ENCODE measurements at regions not wholly inside any gene's neighbourhood (a gene's known extent, or its start where the extent isn't known, plus 50 kb on each side); places are given as distances from the start of the nearest gene placed in this dataset.

- DNase-seq: peak; percentile 54
- no peak overlapping the region for H2BK120ac ChIP-seq (ENCODE audit: low read depth, low read length)
- H3K4ac ChIP-seq (ENCODE audit: low read depth, low read length): no peak overlapping the region
- H3K27ac ChIP-seq (ENCODE audit: low read depth, low read length): no peak overlapping the region
- no peaks in the 10 kb centered on the region for H3K79me2 ChIP-seq (ENCODE audit: control insufficient read depth, insufficient read depth, low read length)
- no peak overlapping the region for H2AK5ac ChIP-seq (ENCODE audit: low read length)
- no peak overlapping the region for H2BK5ac ChIP-seq (ENCODE audit: low read length)
- H4K5ac ChIP-seq (ENCODE audit: low read length): no peak overlapping the region
- H3K36me3 ChIP-seq (ENCODE audit: control insufficient read depth, insufficient read depth, low read length): no peaks in the 10 kb centered on the region
- no peak overlapping the region for H3K4me3 ChIP-seq (ENCODE audit: low read length)
- no peaks in the 10 kb centered on the region for H3K27me3 ChIP-seq (ENCODE audit: insufficient read depth, low read length, poor library complexity)
- no peak overlapping the region for H3K9ac ChIP-seq (ENCODE audit: low read length)
- peaks cover 2% of the 10 kb centered on the region for H3K4me1 ChIP-seq (ENCODE audit: control insufficient read depth, low read depth, low read length)
- H4K8ac ChIP-seq (ENCODE audit: low read depth, low read length): no peak overlapping the region
- H3K18ac ChIP-seq (ENCODE audit: low read length): no peak overlapping the region
- H3K23ac ChIP-seq (ENCODE audit: low read length): no peak overlapping the region
- no peak overlapping the region for H3K4me2 ChIP-seq (ENCODE audit: low read length)
- H2BK15ac ChIP-seq (replicated peaks; ENCODE audit: low read depth): no peak overlapping the region
- H3K56ac ChIP-seq (ENCODE audit: low read length): peak overlapping the region; percentile 65
- no CpG with 5 or more reads among the region's 1 CpG for WGBS (ENCODE audit: extremely low coverage, insufficient coverage, low lambda C conversion rate)
- no peaks in the 10 kb centered on the region for H3K79me1 ChIP-seq (ENCODE audit: low read length)
Observed at GRCh38 chr5:42228279-42228678, 195.0 kb upstream of the GHR start.

GRCh38 chr5:42230839-42231238 lies 192.4 kb upstream of the GHR start:
- H3K9ac ChIP-seq (ENCODE audit: low read length): no peak overlapping the region
- H2BK15ac ChIP-seq (replicated peaks; ENCODE audit: low read depth): no peak overlapping the region
- H2BK120ac ChIP-seq (ENCODE audit: low read depth, low read length): no peak overlapping the region
- H3K23ac ChIP-seq (ENCODE audit: low read length): no peak overlapping the region
- no peak overlapping the region for H3K4me2 ChIP-seq (ENCODE audit: low read length)
- no peak overlapping the region for H3K56ac ChIP-seq (ENCODE audit: low read length)
- no peaks in the 10 kb centered on the region for H3K27me3 ChIP-seq (ENCODE audit: insufficient read depth, low read length, poor library complexity)
- no peak overlapping the region for H4K8ac ChIP-seq (ENCODE audit: low read depth, low read length)
- H3K27ac ChIP-seq (ENCODE audit: low read depth, low read length): no peak overlapping the region
- H3K4me3 ChIP-seq (ENCODE audit: low read length): no peak overlapping the region
- H2AK5ac ChIP-seq (ENCODE audit: low read length): no peak overlapping the region
- H3K79me1 ChIP-seq (ENCODE audit: low read length): no peaks in the 10 kb centered on the region
- DNase-seq: no peak
- H3K4me1 ChIP-seq (ENCODE audit: control insufficient read depth, low read depth, low read length): peaks cover 2% of the 10 kb centered on the region
- H2BK5ac ChIP-seq (ENCODE audit: low read length): no peak overlapping the region
- H4K5ac ChIP-seq (ENCODE audit: low read length): no peak overlapping the region
- no peaks in the 10 kb centered on the region for H3K79me2 ChIP-seq (ENCODE audit: control insufficient read depth, insufficient read depth, low read length)
- H3K36me3 ChIP-seq (ENCODE audit: control insufficient read depth, insufficient read depth, low read length): no peaks in the 10 kb centered on the region
- WGBS (ENCODE audit: extremely low coverage, insufficient coverage, low lambda C conversion rate): no CpG with 5 or more reads among the region's 4 CpGs
- H3K4ac ChIP-seq (ENCODE audit: low read depth, low read length): no peak overlapping the region
- no peak overlapping the region for H3K18ac ChIP-seq (ENCODE audit: low read length)

DNA sequence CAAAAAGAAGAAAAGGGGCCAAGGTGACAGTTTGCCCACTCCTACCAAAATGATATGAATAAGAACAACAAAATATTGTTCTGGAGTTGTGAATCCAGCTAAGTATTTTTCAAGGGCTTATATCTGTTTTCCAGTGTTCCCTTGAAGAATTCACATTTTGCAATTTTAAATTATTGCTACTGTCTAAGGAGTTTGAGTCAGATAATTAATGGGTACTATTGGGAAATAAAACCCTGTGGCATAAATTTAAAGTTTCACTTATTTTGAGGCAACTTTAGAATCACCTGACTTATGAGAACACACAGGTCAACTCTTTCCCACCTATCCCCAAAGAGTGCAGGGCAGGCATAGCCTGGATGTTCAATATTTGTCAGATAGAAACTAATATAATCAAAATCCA lies 188.0 kb upstream of the GHR start:
- no peak overlapping the region for H3K4me3 ChIP-seq (ENCODE audit: low read length)
- no peaks in the 10 kb centered on the region for H3K27me3 ChIP-seq (ENCODE audit: insufficient read depth, low read length, poor library complexity)
- H3K4me1 ChIP-seq (ENCODE audit: control insufficient read depth, low read depth, low read length): no peaks in the 10 kb centered on the region
- no peaks in the 10 kb centered on the region for H3K36me3 ChIP-seq (ENCODE audit: control insufficient read depth, insufficient read depth, low read length)
- H2BK15ac ChIP-seq (replicated peaks; ENCODE audit: low read depth): no peak overlapping the region
- no peak overlapping the region for H4K8ac ChIP-seq (ENCODE audit: low read depth, low read length)
- DNase-seq: no peak
- no peak overlapping the region for H2AK5ac ChIP-seq (ENCODE audit: low read length)
- H2BK120ac ChIP-seq (ENCODE audit: low read depth, low read length): no peak overlapping the region
- H4K5ac ChIP-seq (ENCODE audit: low read length): no peak overlapping the region
- H3K4ac ChIP-seq (ENCODE audit: low read depth, low read length): no peak overlapping the region
- H3K56ac ChIP-seq (ENCODE audit: low read length): no peak overlapping the region
- H3K27ac ChIP-seq (ENCODE audit: low read depth, low read length): no peak overlapping the region
- H3K79me2 ChIP-seq (ENCODE audit: control insufficient read depth, insufficient read depth, low read length): no peaks in the 10 kb centered on the region
- no peak overlapping the region for H3K9ac ChIP-seq (ENCODE audit: low read length)
- no peaks in the 10 kb centered on the region for H3K79me1 ChIP-seq (ENCODE audit: low read length)
- H3K4me2 ChIP-seq (ENCODE audit: low read length): no peak overlapping the region
- H2BK5ac ChIP-seq (ENCODE audit: low read length): no peak overlapping the region
- no peak overlapping the region for H3K23ac ChIP-seq (ENCODE audit: low read length)
- H3K18ac ChIP-seq (ENCODE audit: low read length): no peak overlapping the region

GRCh38 chr5:42235837-42236236 lies 187.4 kb upstream of the GHR start:
- H2AK5ac ChIP-seq (ENCODE audit: low read length): no peak overlapping the region
- H2BK120ac ChIP-seq (ENCODE audit: low read depth, low read length): no peak overlapping the region
- H3K79me2 ChIP-seq (ENCODE audit: control insufficient read depth, insufficient read depth, low read length): no peaks in the 10 kb centered on the region
- H3K4me2 ChIP-seq (ENCODE audit: low read length): no peak overlapping the region
- no peaks in the 10 kb centered on the region for H3K79me1 ChIP-seq (ENCODE audit: low read length)
- no peak overlapping the region for H4K5ac ChIP-seq (ENCODE audit: low read length)
- H3K56ac ChIP-seq (ENCODE audit: low read length): no peak overlapping the region
- H3K4me1 ChIP-seq (ENCODE audit: control insufficient read depth, low read depth, low read length): no peaks in the 10 kb centered on the region
- H2BK5ac ChIP-seq (ENCODE audit: low read length): no peak overlapping the region
- no peak for DNase-seq
- H3K9ac ChIP-seq (ENCODE audit: low read length): no peak overlapping the region
- H3K36me3 ChIP-seq (ENCODE audit: control insufficient read depth, insufficient read depth, low read length): no peaks in the 10 kb centered on the region
- no peak overlapping the region for H3K23ac ChIP-seq (ENCODE audit: low read length)
- no peak overlapping the region for H3K18ac ChIP-seq (ENCODE audit: low read length)
- no CpG with 5 or more reads among the region's 3 CpGs for WGBS (ENCODE audit: extremely low coverage, insufficient coverage, low lambda C conversion rate)
- H2BK15ac ChIP-seq (replicated peaks; ENCODE audit: low read depth): no peak overlapping the region
- no peak overlapping the region for H3K4ac ChIP-seq (ENCODE audit: low read depth, low read length)
- no peak overlapping the region for H4K8ac ChIP-seq (ENCODE audit: low read depth, low read length)
- no peak overlapping the region for H3K27ac ChIP-seq (ENCODE audit: low read depth, low read length)
- H3K4me3 ChIP-seq (ENCODE audit: low read length): no peak overlapping the region
- H3K27me3 ChIP-seq (ENCODE audit: insufficient read depth, low read length, poor library complexity): no peaks in the 10 kb centered on the region

- Histone ChIP-seq H3K18ac (ENCODE audit: low read length) (no peak overlapping the region), H3K4ac (ENCODE audit: low read depth, low read length) (no peak overlapping the region), H4K8ac (ENCODE audit: low read depth, low read length) (no peak overlapping the region), H4K5ac (ENCODE audit: low read length) (no peak overlapping the region), H3K4me2 (ENCODE audit: low read length) (no peak overlapping the region), H2BK5ac (ENCODE audit: low read length) (no peak overlapping the region), H3K9ac (ENCODE audit: low read length) (no peak overlapping the region), H3K27ac (ENCODE audit: low read depth, low read length) (no peak overlapping the region), H2BK15ac (replicated peaks; ENCODE audit: low read depth) (no peak overlapping the region), H2AK5ac (ENCODE audit: low read length) (no peak overlapping the region), H3K56ac (ENCODE audit: low read length) (no peak overlapping the region), H3K4me1 (ENCODE audit: control insufficient read depth, low read depth, low read length) (no peaks in the 10 kb centered on the region), H3K79me2 (ENCODE audit: control insufficient read depth, insufficient read depth, low read length) (no peaks in the 10 kb centered on the region), H3K23ac (ENCODE audit: low read length) (no peak overlapping the region), H3K27me3 (ENCODE audit: insufficient read depth, low read length, poor library complexity) (no peaks in the 10 kb centered on the region), H3K4me3 (ENCODE audit: low read length) (no peak overlapping the region), H3K79me1 (ENCODE audit: low read length) (no peaks in the 10 kb centered on the region), H2BK120ac (ENCODE audit: low read depth, low read length) (no peak overlapping the region), H3K36me3 (ENCODE audit: control insufficient read depth, insufficient read depth, low read length) (no peaks in the 10 kb centered on the region)
- DNase-seq: no peak
- WGBS (ENCODE audit: extremely low coverage, insufficient coverage, low lambda C conversion rate): no CpG with 5 or more reads among the region's 2 CpGs
Observed at GRCh38 chr5:42241636-42242035, 181.6 kb upstream of the GHR start.

- no CpG with 5 or more reads among the region's 1 CpG for WGBS (ENCODE audit: extremely low coverage, insufficient coverage, low lambda C conversion rate)
- no peak for DNase-seq
Observed at GRCh38 chr5:42242210-42242609, 181.0 kb upstream of the GHR start.

More at GRCh38 chr5:42242210-42242609, 181.0 kb upstream of the GHR start:
- Histone ChIP-seq H3K9ac (ENCODE audit: low read length) (no peak overlapping the region), H3K18ac (ENCODE audit: low read length) (no peak overlapping the region), H4K5ac (ENCODE audit: low read length) (no peak overlapping the region), H2AK5ac (ENCODE audit: low read length) (no peak overlapping the region), H2BK5ac (ENCODE audit: low read length) (no peak overlapping the region), H3K4ac (ENCODE audit: low read depth, low read length) (no peak overlapping the region), H3K79me2 (ENCODE audit: control insufficient read depth, insufficient read depth, low read length) (no peaks in the 10 kb centered on the region), H3K4me1 (ENCODE audit: control insufficient read depth, low read depth, low read length) (no peaks in the 10 kb centered on the region), H3K23ac (ENCODE audit: low read length) (no peak overlapping the region), H3K27ac (ENCODE audit: low read depth, low read length) (no peak overlapping the region), H3K79me1 (ENCODE audit: low read length) (no peaks in the 10 kb centered on the region), H3K4me2 (ENCODE audit: low read length) (no peak overlapping the region), H3K56ac (ENCODE audit: low read length) (no peak overlapping the region), H2BK15ac (replicated peaks; ENCODE audit: low read depth) (no peak overlapping the region), H3K36me3 (ENCODE audit: control insufficient read depth, insufficient read depth, low read length) (no peaks in the 10 kb centered on the region), H2BK120ac (ENCODE audit: low read depth, low read length) (no peak overlapping the region), H3K27me3 (ENCODE audit: insufficient read depth, low read length, poor library complexity) (no peaks in the 10 kb centered on the region), H3K4me3 (ENCODE audit: low read length) (no peak overlapping the region), H4K8ac (ENCODE audit: low read depth, low read length) (no peak overlapping the region)
